Esophagus squamous epithelium (tissue), 4 donors: ENCODE measurements at regions not wholly inside any gene's neighbourhood (a gene's known extent, or its start where the extent isn't known, plus 50 kb on each side); places are given as distances from the start of the nearest gene placed in this dataset.

Experiments
- POLR2A ChIP-seq, 4 donors: fragments of 450-650 bp; IDR thresholded peaks; one replicate each; pipeline ENCODE4 v1.6.1; 2017; ENCODE audit warnings: antibody characterized with exemption in 4 of 4, mild to moderate bottlenecking in 4 of 4, moderate library complexity in 3 of 4
- TF ChIP-seq, protein P1 (sequence below), 6 experiments: fragments of 450-650 bp in 4 of 6; fragments of 200-600 bp in 2 of 6; sonication (generic) in 2 of 6; IDR thresholded peaks; one replicate each; pipeline ENCODE4 v1.5.1; 2016 to 2019; ENCODE audit warnings: antibody characterized with exemption in 6 of 6, mild to moderate bottlenecking in 4 of 6, moderate library complexity in 4 of 6

DNA sequence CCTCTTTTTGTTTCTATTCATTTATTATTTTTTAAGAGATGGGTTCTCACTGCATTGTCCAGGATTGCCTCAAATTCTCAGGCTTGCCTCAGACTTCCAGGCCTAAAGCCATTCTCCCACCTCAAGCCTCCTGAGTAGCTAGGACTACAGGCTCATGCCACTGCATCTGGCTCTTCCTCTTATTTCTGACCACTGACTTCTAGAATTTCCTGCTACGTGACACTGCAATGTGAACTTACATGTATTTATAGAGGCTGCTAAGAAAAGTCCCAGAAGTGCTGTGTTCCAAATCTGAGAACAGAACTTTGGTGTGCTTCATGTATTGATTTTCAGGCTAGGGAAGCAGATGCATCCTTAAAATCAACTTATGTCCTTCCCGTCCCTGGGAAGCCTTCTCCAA is 407.4 kb downstream of the RSL24D1 start:
- TF ChIP-seq, protein P1, sequence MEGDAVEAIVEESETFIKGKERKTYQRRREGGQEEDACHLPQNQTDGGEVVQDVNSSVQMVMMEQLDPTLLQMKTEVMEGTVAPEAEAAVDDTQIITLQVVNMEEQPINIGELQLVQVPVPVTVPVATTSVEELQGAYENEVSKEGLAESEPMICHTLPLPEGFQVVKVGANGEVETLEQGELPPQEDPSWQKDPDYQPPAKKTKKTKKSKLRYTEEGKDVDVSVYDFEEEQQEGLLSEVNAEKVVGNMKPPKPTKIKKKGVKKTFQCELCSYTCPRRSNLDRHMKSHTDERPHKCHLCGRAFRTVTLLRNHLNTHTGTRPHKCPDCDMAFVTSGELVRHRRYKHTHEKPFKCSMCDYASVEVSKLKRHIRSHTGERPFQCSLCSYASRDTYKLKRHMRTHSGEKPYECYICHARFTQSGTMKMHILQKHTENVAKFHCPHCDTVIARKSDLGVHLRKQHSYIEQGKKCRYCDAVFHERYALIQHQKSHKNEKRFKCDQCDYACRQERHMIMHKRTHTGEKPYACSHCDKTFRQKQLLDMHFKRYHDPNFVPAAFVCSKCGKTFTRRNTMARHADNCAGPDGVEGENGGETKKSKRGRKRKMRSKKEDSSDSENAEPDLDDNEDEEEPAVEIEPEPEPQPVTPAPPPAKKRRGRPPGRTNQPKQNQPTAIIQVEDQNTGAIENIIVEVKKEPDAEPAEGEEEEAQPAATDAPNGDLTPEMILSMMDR (IDR thresholded peaks at IDR 0.05) = no peak
- TF ChIP-seq POLR2A (IDR thresholded peaks at IDR 0.05) = no peak
